GM21576 (cell line): ENCODE measurements at regions not wholly inside any gene's neighbourhood (a gene's known extent, or its start where the extent isn't known, plus 50 kb on each side); places are given as distances from the start of the nearest gene placed in this dataset.

ENCODE experiments used
- ATAC-seq: cut with Tn5 transposase; IDR thresholded peaks from one replicate; pipeline ENCODE4 v1.9.1; 2021; ENCODE audit warnings: mild to moderate bottlenecking, moderate library complexity; ENCODE audit not compliant: unreplicated experiment

GRCh38 chr6:148652205-148652604 is 94.6 kb upstream of the UST start:
- no peak for ATAC-seq

GRCh38 chr6:148653138-148653776 is 93.6 kb upstream of the UST start:
- ATAC-seq, result no peak

- ATAC-seq, result no peak
Measured at GRCh38 chr6:148657048-148657447, 89.8 kb upstream of the UST start.

GRCh38 chr6:148658681-148659430 is 88.0 kb upstream of the UST start:
- no peak for ATAC-seq

- no peak for ATAC-seq
Measured at GRCh38 chr6:148667395-148667794, 79.4 kb upstream of the UST start.

GRCh38 chr6:148671085-148671484 is 75.7 kb upstream of the UST start:
- no peak for ATAC-seq

GRCh38 chr6:148671952-148672351 is 74.9 kb upstream of the UST start:
- ATAC-seq, result no peak

GRCh38 chr6:148674306-148674705 is 72.5 kb upstream of the UST start:
- no peak for ATAC-seq

GRCh38 chr6:148677594-148678476 is 69.0 kb upstream of the UST start:
- peak; percentile 81 for ATAC-seq

- no peak for ATAC-seq
Measured at GRCh38 chr6:148678682-148679081, 68.1 kb upstream of the UST start.

GRCh38 chr6:148681666-148682065 is 65.2 kb upstream of the UST start:
- ATAC-seq, result no peak

GRCh38 chr6:148682252-148682651 is 64.6 kb upstream of the UST start:
- no peak for ATAC-seq

GRCh38 chr6:148682990-148683389 is 63.8 kb upstream of the UST start:
- no peak for ATAC-seq

- ATAC-seq, result no peak
Measured at GRCh38 chr6:148689168-148689567, 57.7 kb upstream of the UST start.

GRCh38 chr6:148693882-148694484 is 52.8 kb upstream of the UST start:
- peak; percentile 83 for ATAC-seq
